ENCODE measurements at regions not wholly inside any gene's neighbourhood (a gene's known extent, or its start where the extent isn't known, plus 50 kb on each side); places are given as distances from the start of the nearest gene placed in this dataset.
"Not testable (repeated sequence)": the region's sequence is repeated elsewhere in the genome, so short reads cannot be mapped to it uniquely, and the experiment has no call there.

GRCh38 chr19:31881988-31882387 lies 463.4 kb upstream of the ZNF507 start:
- DNase-seq (ENCODE audit: low read depth, low spot score): no peak

- DNase-seq (ENCODE audit: low read depth, low spot score): no peak
Observed at GRCh38 chr19:31882709-31883108, 462.7 kb upstream of the ZNF507 start.

GRCh38 chr19:31883296-31883990 lies 462.0 kb upstream of the ZNF507 start:
- no peak for DNase-seq (ENCODE audit: low read depth, low spot score)

GRCh38 chr19:31885280-31885853 lies 460.0 kb upstream of the ZNF507 start:
- no peak for DNase-seq (ENCODE audit: low read depth, low spot score)

- DNase-seq (ENCODE audit: low read depth, low spot score): no peak
Observed at GRCh38 chr19:31890230-31890629, 455.2 kb upstream of the ZNF507 start.

- DNase-seq (ENCODE audit: low read depth, low spot score): no peak
Observed at GRCh38 chr19:31892060-31892459, 453.4 kb upstream of the ZNF507 start.

- not testable (repeated sequence) for DNase-seq (ENCODE audit: low read depth, low spot score)
Observed at GRCh38 chr19:31893491-31893890, 451.9 kb upstream of the ZNF507 start.

- DNase-seq (ENCODE audit: low read depth, low spot score): no peak
Observed at GRCh38 chr19:31894451-31894850, 451.0 kb upstream of the ZNF507 start.

- no peak for DNase-seq (ENCODE audit: low read depth, low spot score)
Observed at GRCh38 chr19:31897292-31897691, 448.1 kb upstream of the ZNF507 start.

GRCh38 chr19:31900991-31901390 lies 444.4 kb upstream of the ZNF507 start:
- no peak for DNase-seq (ENCODE audit: low read depth, low spot score)

- no peak for DNase-seq (ENCODE audit: low read depth, low spot score)
Observed at GRCh38 chr19:31902821-31903220, 442.6 kb upstream of the ZNF507 start.

- no peak for DNase-seq (ENCODE audit: low read depth, low spot score)
Observed at GRCh38 chr19:31903979-31904378, 441.4 kb upstream of the ZNF507 start.

- no peak for DNase-seq (ENCODE audit: low read depth, low spot score)
Observed at GRCh38 chr19:31906111-31906871, 439.1 kb upstream of the ZNF507 start.

GRCh38 chr19:31907661-31908060 lies 437.7 kb upstream of the ZNF507 start:
- no peak for DNase-seq (ENCODE audit: low read depth, low spot score)

GRCh38 chr19:31908080-31908479 lies 437.3 kb upstream of the ZNF507 start:
- DNase-seq (ENCODE audit: low read depth, low spot score): no peak

GRCh38 chr19:31908496-31909225 lies 436.7 kb upstream of the ZNF507 start:
- no peak for DNase-seq (ENCODE audit: low read depth, low spot score)

- DNase-seq (ENCODE audit: low read depth, low spot score): no peak
Observed at GRCh38 chr19:31910224-31910623, 435.2 kb upstream of the ZNF507 start.

GRCh38 chr19:31911577-31911976 lies 433.8 kb upstream of the ZNF507 start:
- DNase-seq (ENCODE audit: low read depth, low spot score): no peak

- no peak for DNase-seq (ENCODE audit: low read depth, low spot score)
Observed at GRCh38 chr19:31913103-31913661, 432.2 kb upstream of the ZNF507 start.

GRCh38 chr19:31930401-31930800 lies 415.0 kb upstream of the ZNF507 start:
- no peak for DNase-seq (ENCODE audit: low read depth, low spot score)

- no peak for DNase-seq (ENCODE audit: low read depth, low spot score)
Observed at GRCh38 chr19:31937983-31938382, 407.4 kb upstream of the ZNF507 start.

- DNase-seq (ENCODE audit: low read depth, low spot score): no peak
Observed at GRCh38 chr19:31938675-31939074, 406.7 kb upstream of the ZNF507 start.

Data from activated naive CD8-positive, alpha-beta T cell treated with anti-CD3 and anti-CD28 coated beads, Interleukin-2, amount 50 U/mL, for 16 hours (primary cell).